ENCODE measurements at regions not wholly inside any gene's neighbourhood (a gene's known extent, or its start where the extent isn't known, plus 50 kb on each side); places are given as distances from the start of the nearest gene placed in this dataset.
"Not testable (repeated sequence)": the region's sequence is repeated elsewhere in the genome, so short reads cannot be mapped to it uniquely, and the experiment has no call there.

DNA sequence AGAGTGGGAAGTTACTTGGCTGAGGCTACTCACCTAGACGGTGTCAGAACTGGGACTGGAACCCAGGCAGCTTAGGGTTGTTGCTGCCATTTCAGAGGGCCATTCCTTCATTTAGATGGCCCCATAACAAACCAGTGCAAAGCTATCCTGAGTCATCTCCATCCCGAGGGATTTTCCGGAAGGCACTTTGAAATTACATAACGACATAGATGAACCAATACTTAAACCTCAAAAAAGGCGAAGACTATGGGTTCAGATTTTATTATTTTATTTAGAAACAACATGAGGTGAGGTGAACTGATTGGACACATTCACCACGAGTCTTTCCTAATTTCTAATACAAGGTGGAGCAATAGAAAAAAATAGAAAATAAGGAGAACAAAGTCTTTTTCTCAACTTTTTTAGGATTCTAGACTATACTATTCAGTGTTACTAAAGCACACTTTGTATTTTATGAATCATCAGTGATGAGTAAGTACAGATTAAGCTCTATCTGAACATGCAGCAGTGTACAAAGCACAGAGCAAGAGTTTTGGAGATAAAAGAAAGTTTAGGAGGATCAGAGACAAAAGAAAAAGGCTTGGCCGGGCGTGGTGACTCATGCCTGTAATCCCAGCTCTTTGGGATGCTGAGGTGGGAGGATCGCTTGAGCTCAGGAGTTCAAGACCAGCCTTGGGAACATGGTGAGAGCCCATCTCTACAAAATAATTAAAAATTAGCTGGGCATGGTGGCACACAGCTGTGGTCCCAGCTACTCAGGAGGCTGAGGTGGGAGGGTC lies 79.5 kb upstream of the SVIL start:
- DNase-seq = no peak

DNA sequence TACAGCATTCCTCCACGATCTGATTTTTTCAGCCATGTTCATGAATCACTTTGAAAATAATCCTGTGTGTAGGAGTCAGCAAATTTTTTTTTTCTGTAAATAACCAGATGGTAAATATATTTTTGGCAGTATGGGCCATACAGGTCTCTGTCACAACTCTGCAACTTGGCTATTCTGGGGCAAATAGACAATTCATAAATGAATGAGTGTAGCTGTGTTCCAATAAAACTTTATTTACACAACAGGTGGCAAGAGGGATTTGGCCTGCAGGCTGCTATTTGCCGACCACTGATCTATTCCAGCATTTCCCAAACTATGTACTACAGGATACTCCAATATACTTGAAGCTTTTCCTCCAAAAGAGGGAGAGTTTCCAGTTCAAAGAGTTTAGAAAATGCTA lies 78.7 kb upstream of the SVIL start:
- no peak for DNase-seq

DNA sequence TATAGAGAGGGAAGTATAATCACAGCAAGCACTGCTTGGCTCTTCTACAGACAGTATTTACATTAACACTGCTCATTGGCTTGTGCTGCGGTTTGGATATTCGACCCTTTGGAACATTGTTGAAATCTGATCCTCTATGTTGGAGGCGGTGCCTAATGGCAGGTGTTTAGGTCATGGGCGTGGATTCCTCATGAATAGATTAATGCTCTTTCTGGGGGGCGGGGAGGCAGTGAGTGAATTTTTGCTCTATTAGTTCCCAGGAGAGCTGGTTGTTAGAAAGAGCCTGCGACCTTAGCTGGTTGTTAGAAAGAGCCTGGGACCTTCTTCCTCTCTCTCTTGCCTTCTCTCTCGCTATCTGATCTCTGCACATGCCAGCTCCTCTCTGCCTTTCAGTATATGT lies 77.3 kb upstream of the SVIL start:
- DNase-seq = no peak

DNA sequence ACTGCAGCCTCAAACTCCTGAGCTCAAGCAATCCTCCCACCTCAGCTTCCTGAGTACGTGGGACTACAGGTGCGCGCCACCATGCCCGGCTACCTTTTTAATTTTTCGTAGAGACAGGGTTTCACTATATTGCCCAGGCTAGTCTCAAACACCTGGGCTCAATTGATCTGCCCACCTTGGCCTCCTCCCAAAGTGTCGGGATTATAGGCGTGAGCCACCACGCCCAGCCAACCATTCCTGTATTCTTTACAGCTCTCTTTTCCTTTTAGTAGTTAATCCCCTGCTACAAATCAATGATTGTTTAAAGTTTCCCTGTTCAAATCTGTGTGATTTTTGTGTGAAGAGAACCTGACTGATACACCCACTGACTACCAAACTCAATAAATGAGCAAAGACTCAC lies 75.4 kb upstream of the SVIL start:
- no peak for DNase-seq

DNA sequence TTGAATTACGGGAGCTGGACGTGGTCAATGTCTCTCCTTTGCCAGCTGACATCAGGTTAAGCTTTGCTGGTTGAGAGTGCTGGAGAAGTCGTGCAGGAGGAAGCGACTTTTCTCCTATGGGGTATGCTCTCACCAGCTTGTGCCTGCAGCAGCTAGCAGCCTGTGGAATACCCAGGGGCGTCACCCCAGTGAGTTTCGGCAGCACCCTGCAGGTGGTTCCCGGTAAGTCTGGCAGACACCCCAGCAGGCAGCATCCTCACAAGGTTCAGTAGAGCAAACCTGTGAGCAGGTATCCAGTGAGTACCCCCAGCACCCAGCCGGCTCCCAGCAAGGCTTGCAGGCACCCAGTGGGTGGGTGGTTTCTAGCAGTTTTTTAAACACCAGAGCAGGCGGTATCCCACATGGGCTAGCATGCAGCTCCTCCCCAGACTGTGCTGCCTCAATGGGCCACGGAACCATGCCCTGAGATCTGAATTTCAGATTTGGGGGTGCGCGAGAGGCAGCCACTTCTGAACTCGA lies 74.8 kb upstream of the SVIL start:
- no peak for DNase-seq

DNA sequence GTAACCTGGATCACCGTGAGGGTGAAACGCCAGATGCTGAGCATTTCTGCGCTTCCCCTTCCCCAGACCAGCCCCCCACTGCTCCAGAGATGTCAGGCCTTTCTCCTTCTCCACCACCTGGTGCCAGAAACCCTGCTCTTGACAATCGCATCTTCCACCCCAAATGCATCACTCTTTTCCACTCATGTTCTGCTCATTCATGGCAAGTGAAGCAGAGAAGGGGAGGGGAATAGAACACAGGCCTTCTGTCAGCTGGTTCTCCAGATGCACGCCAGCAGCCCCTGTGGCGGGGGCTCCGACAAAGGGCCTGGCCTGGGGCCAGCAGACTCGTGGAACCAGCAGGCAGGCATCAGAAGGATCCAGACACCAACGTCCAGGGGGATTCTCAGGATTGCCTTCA lies 68.5 kb upstream of the SVIL start:
- no peak for DNase-seq

DNA sequence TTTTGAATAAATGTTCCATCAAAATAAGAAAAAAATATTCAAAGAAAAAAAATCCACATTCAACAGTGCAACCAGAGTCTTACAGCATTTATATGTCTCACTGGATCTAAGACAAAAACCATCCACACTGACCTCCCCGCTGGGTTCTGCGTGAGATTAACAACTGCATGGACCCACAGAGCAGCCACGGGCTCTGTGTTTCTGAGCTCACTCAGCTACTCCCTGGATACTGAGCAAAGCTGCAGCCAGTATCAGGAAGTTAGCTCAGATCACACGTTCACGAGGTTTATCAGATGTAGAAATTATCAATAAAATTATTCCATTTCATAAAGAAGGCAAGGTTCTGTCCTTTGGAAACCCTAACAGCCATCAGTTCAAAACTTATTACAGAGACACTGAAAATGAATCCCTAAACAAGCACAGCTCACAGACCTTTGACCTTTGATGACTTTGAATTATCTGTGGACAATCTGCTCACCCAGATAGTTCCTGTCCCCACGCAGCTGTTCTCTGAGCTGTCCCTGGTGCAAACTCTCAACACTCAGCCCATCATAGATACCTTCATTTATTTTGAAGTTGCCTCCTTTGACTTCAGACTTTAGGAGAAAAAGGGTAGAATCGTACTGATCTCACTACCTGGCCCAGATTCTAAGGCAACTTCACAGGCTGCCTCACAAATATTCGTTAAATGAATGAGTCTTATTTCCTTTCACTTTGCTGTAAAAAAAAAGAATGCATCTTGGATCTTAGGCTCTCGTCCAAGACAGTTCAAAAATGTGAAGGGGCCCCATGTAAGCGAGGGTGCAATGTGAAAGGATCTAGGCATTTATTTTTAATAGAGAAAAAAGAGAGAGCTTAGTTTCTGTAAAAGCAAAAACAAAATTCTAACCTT lies 67.7 kb upstream of the SVIL start:
- no peak for DNase-seq

DNA sequence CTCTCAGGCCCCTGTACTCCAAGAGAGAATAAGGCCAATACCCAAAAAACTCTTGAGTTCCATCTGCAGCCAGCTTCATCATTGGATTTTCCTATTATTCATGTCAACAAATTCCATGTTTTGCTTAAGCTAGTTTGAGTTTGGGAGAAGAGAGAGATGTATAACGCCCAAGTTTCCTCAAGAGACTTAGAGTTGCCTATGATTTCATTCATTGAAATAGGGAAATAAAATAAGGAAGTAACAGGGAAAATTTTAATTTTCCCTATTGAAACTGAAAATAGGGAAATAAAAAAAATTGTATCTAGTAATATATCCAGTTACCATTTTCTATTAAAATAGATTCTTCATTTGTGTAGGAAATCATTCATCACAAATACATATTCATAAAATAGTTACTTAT lies 66.5 kb upstream of the SVIL start:
- DNase-seq = no peak

DNA sequence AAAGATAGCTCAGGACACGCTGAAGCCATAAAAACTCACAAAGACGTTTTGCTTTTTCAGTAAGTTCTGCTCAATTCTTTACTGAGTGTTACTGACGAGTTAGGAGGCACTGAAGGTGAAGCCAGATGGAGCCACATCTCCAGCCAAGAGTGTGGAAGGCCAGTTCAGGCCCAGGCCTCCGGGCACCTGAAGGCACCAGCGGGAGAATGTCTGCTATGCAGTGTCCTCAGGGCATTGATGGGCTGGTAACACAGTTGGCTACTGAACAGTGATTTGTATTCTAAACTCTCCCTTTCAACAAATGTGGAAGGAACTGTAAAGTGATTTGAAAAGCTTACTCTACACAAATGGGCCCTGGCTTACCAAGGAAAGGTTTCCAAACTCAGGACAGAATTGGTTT lies 64.8 kb upstream of the SVIL start:
- DNase-seq = no peak

DNA sequence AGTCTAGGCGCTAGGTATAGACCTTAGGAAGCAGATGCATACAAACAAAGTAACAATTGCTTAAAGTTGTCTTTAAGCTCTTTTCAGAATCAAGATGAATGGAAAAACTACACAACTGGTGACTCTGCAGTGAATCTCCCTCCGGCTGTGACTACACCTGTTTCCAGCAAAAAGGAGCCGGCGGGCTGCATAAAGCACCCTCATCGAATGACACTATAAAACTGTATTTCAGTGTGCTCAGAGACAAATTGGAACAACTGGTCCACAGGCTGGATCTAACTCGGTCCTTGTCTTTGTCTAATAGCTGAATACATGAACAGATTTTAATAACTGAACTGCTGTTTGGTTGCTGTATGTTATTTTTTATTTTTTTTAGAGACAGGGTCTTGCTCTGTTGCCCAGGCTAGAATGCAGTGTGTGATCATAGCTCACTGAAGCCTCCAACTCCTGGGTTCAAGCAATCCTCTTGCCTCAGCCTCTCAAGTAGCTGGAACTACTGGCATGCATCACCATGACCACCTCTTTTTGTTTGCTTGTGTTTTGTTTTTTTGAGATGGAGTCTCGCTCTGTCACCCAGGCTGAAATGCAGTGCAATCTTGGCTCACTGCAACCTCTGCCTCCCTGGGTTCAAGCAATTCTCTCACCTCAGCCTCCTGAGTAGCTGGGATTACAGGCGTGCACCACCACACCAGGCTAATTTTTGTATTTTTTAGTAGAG lies 64.2 kb upstream of the SVIL start:
- DNase-seq = no peak

DNA sequence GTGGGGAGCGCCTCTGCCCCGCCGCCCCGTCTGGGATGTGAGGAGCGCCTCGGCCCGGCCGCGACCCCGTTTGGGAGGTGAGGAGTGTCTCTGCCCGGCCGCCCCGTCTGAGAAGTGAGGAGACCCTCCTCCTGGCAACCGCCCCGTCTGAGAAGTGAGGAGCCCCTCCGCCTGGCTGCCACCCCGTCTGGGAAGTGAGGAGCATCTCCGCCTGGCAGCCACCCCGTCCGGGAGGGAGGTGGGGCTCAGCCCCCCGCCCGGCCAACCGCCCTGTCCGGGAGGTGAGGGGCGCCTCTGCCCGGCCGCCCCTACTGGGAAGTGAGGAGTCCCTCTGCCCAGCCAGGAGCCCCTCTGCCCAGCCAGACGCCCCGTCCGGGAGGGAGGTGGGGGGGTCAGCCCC lies 61.8 kb upstream of the SVIL start:
- not testable (repeated sequence) for DNase-seq

DNA sequence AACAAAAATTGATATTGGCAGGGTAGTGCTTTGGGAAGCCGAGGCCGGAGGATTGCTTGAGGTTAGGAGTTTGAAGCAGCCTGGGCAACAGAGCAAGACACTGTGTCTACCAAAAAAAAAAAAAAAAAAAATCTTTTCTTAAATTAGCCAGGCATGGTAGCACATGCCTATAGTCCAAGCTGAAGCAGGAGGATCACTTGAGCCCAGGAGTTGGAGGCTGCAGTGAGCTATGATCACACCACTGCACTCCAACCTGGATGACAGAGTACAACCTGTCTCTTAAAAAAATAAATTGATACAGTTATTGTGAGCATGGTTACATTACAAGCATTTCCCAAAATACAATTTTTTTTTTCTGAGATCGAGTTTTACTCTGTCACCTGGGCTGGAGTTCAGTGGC lies 59.4 kb upstream of the SVIL start:
- no peak for DNase-seq

DNA sequence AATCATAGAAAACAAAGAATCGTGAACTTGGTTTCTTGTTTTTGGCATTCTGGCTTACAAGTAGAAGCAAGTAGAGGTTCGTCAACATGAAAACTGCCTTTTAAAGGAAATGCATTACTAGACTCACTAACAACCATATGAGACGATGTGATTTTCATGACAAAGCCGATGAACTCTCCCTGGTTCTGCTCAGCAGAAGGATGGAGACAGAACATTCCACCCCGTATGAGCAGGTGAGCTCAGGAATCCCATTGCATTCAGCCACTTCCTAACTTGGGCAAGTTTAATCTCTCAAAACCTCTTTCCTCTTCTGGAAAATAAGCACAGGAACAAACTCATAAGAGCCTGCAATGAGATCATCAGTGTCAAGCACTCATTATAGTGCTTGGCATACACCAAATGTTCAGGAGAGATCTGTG lies 57.4 kb upstream of the SVIL start:
- DNase-seq = no peak

DNA sequence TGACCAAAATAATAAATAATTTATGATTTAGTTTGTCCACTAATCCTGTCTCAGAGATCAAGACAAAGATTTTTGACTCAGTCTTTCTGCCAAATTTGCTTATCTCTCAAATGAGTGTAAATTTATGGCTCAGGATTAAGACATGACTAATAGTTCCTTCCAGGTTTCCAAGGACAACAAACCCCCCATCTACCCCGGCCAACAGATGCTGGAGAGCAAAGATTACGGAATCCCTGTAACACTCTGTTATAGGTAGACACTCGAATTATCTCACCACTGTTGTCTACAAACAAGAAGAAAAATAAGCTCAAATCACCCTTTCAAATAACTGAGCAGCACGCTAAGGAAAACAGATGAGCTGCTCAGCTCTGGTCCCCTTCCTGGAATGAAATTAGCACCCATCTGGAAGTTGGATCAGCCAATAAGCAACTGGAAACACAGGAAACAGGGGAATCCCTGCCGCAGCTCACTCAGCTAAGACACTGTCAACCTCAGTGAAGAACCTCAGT lies 56.8 kb upstream of the SVIL start:
- no peak for DNase-seq

DNA sequence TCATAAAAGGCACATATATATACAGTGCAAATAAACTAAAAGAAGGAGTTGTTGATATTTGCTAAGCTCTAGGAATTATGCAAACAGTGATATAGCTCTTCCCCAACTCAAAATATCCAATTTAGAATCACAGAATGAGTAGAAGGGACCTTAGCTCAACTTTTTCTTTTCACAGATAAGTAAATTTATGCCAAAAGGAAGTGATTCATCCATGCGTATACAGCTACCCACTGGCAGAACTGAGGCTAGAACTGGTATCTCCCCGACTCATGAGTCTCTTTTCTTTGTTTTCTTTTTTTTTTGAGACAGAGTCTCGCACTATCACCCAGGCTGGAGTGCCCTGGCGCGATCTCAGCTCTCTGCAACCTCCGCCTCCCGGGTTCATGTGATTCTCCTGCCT lies 54.2 kb upstream of the SVIL start:
- DNase-seq = peak; percentile 35

DNA sequence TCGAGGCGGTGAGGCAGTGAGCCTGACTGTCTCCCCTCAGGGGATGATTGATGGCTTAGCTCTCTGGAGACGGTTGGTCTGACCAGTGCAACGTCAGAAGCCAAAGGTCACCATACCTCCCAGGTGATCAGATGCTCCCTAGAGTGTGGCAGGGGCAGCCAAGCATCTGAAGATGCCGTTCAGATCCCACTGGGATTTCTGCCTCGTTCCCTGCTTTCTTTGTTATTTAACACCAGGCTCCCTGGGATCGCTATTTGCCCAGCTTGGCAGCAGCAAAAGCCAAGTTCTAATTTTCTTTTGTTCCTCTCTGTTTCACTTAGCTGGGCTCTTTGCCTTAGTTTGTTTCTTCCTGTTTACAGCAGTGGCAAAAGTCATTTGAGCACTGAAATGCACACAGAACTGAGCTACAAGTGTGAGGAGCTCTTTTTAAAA lies 53.5 kb upstream of the SVIL start:
- no peak for DNase-seq

DNA sequence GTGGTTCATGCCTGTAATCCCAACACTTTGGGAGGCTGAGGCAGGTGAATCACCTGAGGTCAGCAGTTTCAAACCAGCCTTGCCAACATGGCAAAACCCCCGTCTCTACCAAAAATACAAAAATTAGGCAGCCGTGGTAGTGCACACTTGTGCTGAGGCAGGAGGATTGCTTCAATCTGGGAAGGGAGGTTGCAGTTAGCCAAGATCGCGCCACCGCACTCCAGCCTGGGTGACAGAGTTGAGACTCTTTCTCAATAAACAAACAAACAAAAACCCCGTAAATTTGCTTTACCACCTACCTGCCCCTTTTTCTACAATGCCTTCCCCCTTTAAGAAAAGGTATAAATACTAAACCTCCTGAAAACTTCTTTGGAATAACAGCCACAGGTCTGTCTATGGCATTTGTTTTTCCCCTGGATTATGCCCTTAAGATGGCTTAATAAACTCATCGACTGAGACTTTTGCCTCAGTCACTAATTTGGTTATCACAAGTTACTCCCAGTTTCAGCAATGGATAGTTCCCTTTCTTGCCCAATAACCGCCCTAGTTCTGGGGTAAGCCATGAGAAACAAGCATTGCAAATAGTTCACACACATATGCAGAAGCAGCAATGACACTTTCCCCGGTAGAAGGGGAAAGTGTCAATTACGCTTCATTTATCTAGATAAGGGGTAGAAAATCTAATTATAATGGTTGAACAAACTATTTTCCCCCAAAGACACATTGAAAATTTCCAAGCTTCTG lies 52.8 kb upstream of the SVIL start:
- no peak for DNase-seq

DNA sequence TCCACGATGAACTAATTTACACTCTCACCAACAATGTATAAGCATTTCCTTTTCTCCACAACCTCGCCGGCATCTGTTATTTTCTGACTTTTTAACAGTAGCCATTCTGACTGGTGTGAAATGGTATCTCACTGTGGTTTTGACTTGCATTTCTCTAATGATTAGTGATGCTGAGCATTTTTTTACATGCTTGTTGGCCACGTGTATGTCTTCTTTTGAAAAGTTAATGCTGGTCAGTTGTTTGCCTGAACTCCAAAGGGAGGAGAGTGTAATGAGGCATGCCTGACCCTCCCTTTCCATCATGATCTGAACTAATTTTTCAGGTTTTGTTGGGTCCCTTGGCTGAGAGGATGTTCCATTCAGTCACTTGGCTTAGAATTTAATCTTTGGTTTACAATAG lies 50.7 kb upstream of the SVIL start:
- DNase-seq = no peak

All from CD4-positive, alpha-beta T cell treated with Interleukin-6 for 4 hours (primary cell).